OCI-LY1 (cell line): ENCODE measurements at regions not wholly inside any gene's neighbourhood (a gene's known extent, or its start where the extent isn't known, plus 50 kb on each side); places are given as distances from the start of the nearest gene placed in this dataset.

ENCODE experiments used
- CTCF ChIP-seq: fragments of 200-600 bp; sonication (generic), shearing (Covaris generic); IDR thresholded peaks from 2 replicates; pipeline ENCODE4 v1.5.1; 2017; ENCODE audit warnings: mild to moderate bottlenecking, antibody characterized with exemption, low read length, moderate library complexity, mixed read lengths
- EZH2 ChIP-seq: fragments of 200-600 bp; sonication (generic), shearing (Covaris generic); IDR thresholded peaks from 2 replicates; pipeline ENCODE4 v1.8.0; 2017; ENCODE audit warnings: borderline replicate concordance, mixed run types, mild to moderate bottlenecking, antibody characterized with exemption, low read length, moderate library complexity, mixed read lengths

- no peak for TF ChIP-seq CTCF
- TF ChIP-seq EZH2: no peak
Observed at GRCh38 chr4:126725906-126726305, 906.9 kb upstream of the INTU start.
